Adrenal gland (tissue), 5 donors: ENCODE measurements at regions not wholly inside any gene's neighbourhood (a gene's known extent, or its start where the extent isn't known, plus 50 kb on each side); places are given as distances from the start of the nearest gene placed in this dataset.

ENCODE experiments used
- CTCF ChIP-seq, 6 experiments: fragments of 450-650 bp in 4 of 6; fragments of 200-600 bp in 2 of 6; sonication (generic) in 1 of 6; IDR thresholded peaks; 1 replicate in 5 of 6; 2 replicates in 1 of 6; pipeline versions ENCODE4 v1.5.1 to v1.8.0; 2016 to 2021; ENCODE audit warnings: antibody characterized with exemption in 6 of 6, mild to moderate bottlenecking in 2 of 6, moderate library complexity in 1 of 6
- POLR2A ChIP-seq, 2 donors: fragments of 450-650 bp; IDR thresholded peaks; one replicate each; pipeline ENCODE4 v1.6.1; 2017; ENCODE audit warnings: antibody characterized with exemption in 2 of 2, mild to moderate bottlenecking in 2 of 2, moderate library complexity in 1 of 2
- donor health status: DM: no; HTN: no; CAD: no.

DNA sequence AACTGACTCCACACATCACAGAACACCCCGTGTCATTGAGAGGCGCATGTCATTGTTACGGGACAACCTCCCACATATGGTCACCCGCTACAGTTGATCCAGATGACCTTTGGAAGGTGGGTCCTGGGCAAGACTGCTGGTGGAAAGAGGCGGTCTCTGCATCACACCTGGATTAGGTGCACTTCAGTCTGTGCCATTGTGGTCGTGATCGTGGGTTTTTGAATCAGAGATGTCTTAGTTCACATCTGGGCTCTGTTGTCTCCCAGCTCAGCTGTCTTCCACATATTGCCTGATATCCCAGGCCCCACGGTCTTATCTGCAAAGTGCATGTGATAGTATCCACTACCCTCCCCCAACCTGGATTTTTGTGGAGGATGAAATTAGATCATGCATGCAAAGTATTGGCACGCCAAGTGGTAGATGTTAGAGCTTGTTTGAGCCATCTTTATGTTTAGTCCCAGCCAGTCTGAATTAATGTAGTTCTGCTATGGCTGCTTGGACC, 208.7 kb upstream of the FOXN3 start:
- TF ChIP-seq POLR2A (IDR thresholded peaks at IDR 0.05) (no peak), CTCF (IDR thresholded peaks at IDR 0.05) (no peak)
